ENCODE measurements at regions not wholly inside any gene's neighbourhood (a gene's known extent, or its start where the extent isn't known, plus 50 kb on each side); places are given as distances from the start of the nearest gene placed in this dataset.

GRCh38 chr7:22657479-22657878 lies 69.5 kb upstream of the IL6 start:
- no peak for DNase-seq

- DNase-seq, result no peak
Observed at GRCh38 chr7:22655781-22656180, 71.2 kb upstream of the IL6 start.

GRCh38 chr7:22654831-22655230 lies 72.2 kb upstream of the IL6 start:
- no peak for DNase-seq

GRCh38 chr7:22653951-22654350 lies 73.0 kb upstream of the IL6 start:
- no peak for DNase-seq

GRCh38 chr7:22651534-22652243 lies 75.3 kb upstream of the IL6 start:
- DNase-seq, result peak; percentile 86

- no peak for DNase-seq
Observed at GRCh38 chr7:22651036-22651435, 76.0 kb upstream of the IL6 start.

GRCh38 chr7:22649686-22650085 lies 77.3 kb upstream of the IL6 start:
- DNase-seq, result no peak

- DNase-seq, result peak; percentile 95
Observed at GRCh38 chr7:22647451-22648257, 79.3 kb upstream of the IL6 start.

- no peak for DNase-seq
Observed at GRCh38 chr7:22645418-22646181, 81.4 kb upstream of the IL6 start.

GRCh38 chr7:22642454-22642853 lies 84.5 kb upstream of the IL6 start:
- DNase-seq, result no peak

- DNase-seq, result no peak
Observed at GRCh38 chr7:22640269-22640668, 86.7 kb upstream of the IL6 start.

GRCh38 chr7:22639396-22639795 lies 87.6 kb upstream of the IL6 start:
- no peak for DNase-seq

- no peak for DNase-seq
Observed at GRCh38 chr7:22635349-22635748, 91.7 kb upstream of the IL6 start.

- no peak for DNase-seq
Observed at GRCh38 chr7:22633954-22634474, 93.0 kb upstream of the IL6 start.

GRCh38 chr7:22633286-22633953 lies 93.6 kb upstream of the IL6 start:
- DNase-seq, result no peak

GRCh38 chr7:22632674-22633073 lies 94.3 kb upstream of the IL6 start:
- DNase-seq, result peak; percentile 42

- no peak for DNase-seq
Observed at GRCh38 chr7:22631730-22632129, 95.3 kb upstream of the IL6 start.

- DNase-seq, result no peak
Observed at GRCh38 chr7:22630069-22630468, 96.9 kb upstream of the IL6 start.

- DNase-seq, result no peak
Observed at GRCh38 chr7:22629056-22629455, 97.9 kb upstream of the IL6 start.

- DNase-seq, result no peak
Observed at GRCh38 chr7:22628112-22628511, 98.9 kb upstream of the IL6 start.

- DNase-seq, result peak; percentile 97
Observed at GRCh38 chr7:22627136-22627535, 99.9 kb upstream of the IL6 start.

GRCh38 chr7:22625251-22625650 lies 101.7 kb upstream of the IL6 start:
- DNase-seq, result no peak

GRCh38 chr7:22624781-22625180 lies 102.2 kb upstream of the IL6 start:
- no peak for DNase-seq
